GM12878 (cell line): ENCODE measurements at regions not wholly inside any gene's neighbourhood (a gene's known extent, or its start where the extent isn't known, plus 50 kb on each side); places are given as distances from the start of the nearest gene placed in this dataset.

Experiments
- EZH2 ChIP-seq: IDR thresholded peaks from 2 replicates; pipeline ENCODE4 v1.6.1; 2012; ENCODE audit warnings: low read depth, mild to moderate bottlenecking, control low read depth, inconsistent platforms, low read length, borderline replicate concordance; ENCODE audit not compliant: control insufficient read depth
- RAD21 ChIP-seq: IDR thresholded peaks from 2 replicates; pipeline ENCODE4 v1.6.1; 2011; ENCODE audit warnings: mild to moderate bottlenecking, low read depth, low read length, moderate library complexity; ENCODE audit not compliant: insufficient read depth
- SMAD5 ChIP-seq: IDR thresholded peaks from 2 replicates; pipeline ENCODE4 v1.6.1; 2016; ENCODE audit warnings: antibody characterized with exemption, low read depth
- SREBF2 ChIP-seq: IDR thresholded peaks from 2 replicates; pipeline ENCODE4 v1.6.1; 2012; ENCODE audit warnings: mild to moderate bottlenecking, low read length
- TBL1XR1 ChIP-seq: IDR thresholded peaks from 2 replicates; pipeline ENCODE4 v1.6.1; 2012; ENCODE audit warnings: low read depth, low read length, improper control_type of control experiment

DNA sequence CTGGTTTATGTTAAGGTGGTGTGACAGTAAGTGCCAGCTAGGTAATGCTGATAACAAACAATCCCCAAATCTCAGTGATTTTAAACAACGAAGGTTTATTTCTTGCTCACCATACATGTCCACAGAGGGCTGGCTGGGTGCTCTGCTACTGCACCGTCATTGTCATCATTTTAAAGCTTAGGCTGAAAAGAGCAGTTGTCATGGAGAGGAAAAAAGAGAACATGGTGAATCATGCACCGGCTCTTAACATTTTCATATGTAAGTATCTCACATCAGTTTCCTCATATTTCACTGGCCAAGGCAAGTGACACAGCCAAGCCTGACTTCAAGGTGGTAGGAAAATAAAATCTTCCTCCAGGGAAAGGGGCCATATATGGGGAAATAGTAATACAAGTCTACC is 746.9 kb downstream of the SORCS3 start:
- TF ChIP-seq EZH2: no peak
- no peak for TF ChIP-seq SREBF2
- no peak for TF ChIP-seq TBL1XR1
- no peak for TF ChIP-seq SMAD5
- no peak for TF ChIP-seq RAD21
